Panc1 (cell line): ENCODE measurements at regions not wholly inside any gene's neighbourhood (a gene's known extent, or its start where the extent isn't known, plus 50 kb on each side); places are given as distances from the start of the nearest gene placed in this dataset.
A peak's percentile ranks its signal among the peaks of the same experiment; 100 is the strongest.

Experiments
- ATAC-seq: fragments of 200-7000 bp; cut with Tn5 transposase; 2 replicates; pipeline ENCODE4 v1.9.1; 2020; ENCODE audit warnings: mild to moderate bottlenecking, moderate library complexity
- BruUV-seq: library from RNA; stranded (reverse); fragments of 400-500 nt; replicated peaks from 2 replicates; lab custom pipeline; 2021; lab: Mats Ljungman, UMichigan
- CTCF ChIA-PET: fragments of 300-600 bp; sonication (Branson Sonifier 250); formaldehyde crosslinking; loops from one replicate; lab custom pipeline; 2022; ENCODE audit warnings: antibody characterized with exemption; lab: Charles Lee
- POLR2A ChIA-PET: fragments of 300-600 bp; sonication (Branson Sonifier 250); formaldehyde crosslinking; loops from one replicate; lab custom pipeline; 2022; ENCODE audit warnings: antibody characterized with exemption; lab: Charles Lee
- DNase-seq: peaks from one replicate; pipeline ENCODE4 v3.0.0-alpha.2; 2010; ENCODE audit warnings: low read depth, low spot score
- H3K27ac ChIP-seq: 2 replicates; pipeline ENCODE4 v1.5.1; 2011; ENCODE audit warnings: mild to moderate bottlenecking, low read length, inconsistent platforms
- H3K27me3 ChIP-seq: fragments of 200-500 bp; sonication (Bioruptor generic); 2 replicates; pipeline ENCODE4 v1.6.0; 2014; ENCODE audit warnings: low read length, inconsistent platforms; ENCODE audit not compliant: control insufficient read depth, insufficient read depth
- H3K36me3 ChIP-seq: fragments of 200-500 bp; sonication (Bioruptor generic); 2 replicates; pipeline ENCODE4 v1.5.1; 2014; ENCODE audit warnings: inconsistent platforms, mild to moderate bottlenecking, low read length, moderate library complexity; ENCODE audit not compliant: control insufficient read depth, insufficient read depth
- H3K4me1 ChIP-seq: 2 replicates; pipeline ENCODE4 v1.5.1; 2011; ENCODE audit warnings: inconsistent platforms, mild to moderate bottlenecking, low read length, moderate library complexity; ENCODE audit not compliant: control insufficient read depth, insufficient read depth
- H3K4me3 ChIP-seq, 2 experiments: 2 replicates each; pipeline ENCODE4 v1.5.1; 2011 to 2012; ENCODE audit warnings: low read depth in 2 of 2, low read length in 2 of 2, mild to moderate bottlenecking in 2 of 2, inconsistent platforms in 1 of 2, moderate library complexity in 1 of 2
- H3K9me3 ChIP-seq: fragments of 200-500 bp; sonication (Bioruptor generic); 2 replicates; pipeline ENCODE4 v1.5.1; 2014; ENCODE audit warnings: low read depth, mild to moderate bottlenecking, inconsistent platforms, low read length, moderate library complexity; ENCODE audit not compliant: control insufficient read depth, insufficient read depth
- CTCF ChIP-seq: fragments of 450-650 bp; IDR thresholded peaks from 2 replicates; pipeline ENCODE4 v1.5.1; 2017; ENCODE audit warnings: mild to moderate bottlenecking
- POLR2AphosphoS5 ChIP-seq: IDR thresholded peaks from 2 replicates; pipeline ENCODE4 v1.6.1; 2012; ENCODE audit warnings: mild to moderate bottlenecking, low read depth, low read length, moderate library complexity
- REST ChIP-seq, 2 experiments: IDR thresholded peaks; 2 replicates each; pipeline ENCODE4 v1.6.1; 2011 to 2012; ENCODE audit warnings: low read depth in 2 of 2, control low read depth in 1 of 2, low read length in 1 of 2, mild to moderate bottlenecking in 1 of 2, moderate library complexity in 1 of 2; ENCODE audit not compliant: insufficient read depth in 1 of 2
- SIN3A ChIP-seq: IDR thresholded peaks from 2 replicates; pipeline ENCODE4 v1.6.1; 2012; ENCODE audit warnings: low read depth, mild to moderate bottlenecking, low read length, moderate library complexity, borderline replicate concordance; ENCODE audit not compliant: insufficient read depth
- TCF7L2 ChIP-seq: IDR thresholded peaks from 2 replicates; pipeline ENCODE4 v1.6.1; 2011; ENCODE audit warnings: mild to moderate bottlenecking, low read depth, low read length, inconsistent platforms
- in situ Hi-C: cut with HindIII; loops from 2 replicates; pipeline ENCODE4 v1.10.0; 2016; ENCODE audit warnings: low sequenced_read_pairs, low pct_unique_long_range_greater_than_20kb
- intact Hi-C: fragments of 100-400 bp; cut with micrococcal nuclease; formaldehyde crosslinking; loops from one replicate; pipeline ENCODE4 v1.10.0; 2022; ENCODE audit not compliant: unreplicated experiment

- in situ Hi-C loops (no loop called here), intact Hi-C loops (no loop called here)
- no peaks in the 10 kb centered on the region for H3K9me3 ChIP-seq
- ATAC-seq (no peak), DNase-seq (no peak)
- no peaks in the 10 kb centered on the region for H3K36me3 ChIP-seq
- H3K27me3 ChIP-seq = no peaks in the 10 kb centered on the region
- CTCF ChIA-PET = no interaction called here
- POLR2A ChIA-PET = no interaction called here
- TF ChIP-seq CTCF (no peak), TCF7L2 (no peak), SIN3A (no peak), REST (IDR thresholded peaks at IDR 0.05; ENCODE audit: insufficient read depth in 1 of 2, low read depth in 2 of 2, low read length in 1 of 2) (no peak), POLR2AphosphoS5 (no peak)
- H3K4me3 ChIP-seq = no peak overlapping the region
- H3K27ac ChIP-seq = peak overlapping the region; percentile 52; the same call in 1 of the 2 replicates
- H3K4me1 ChIP-seq = peaks cover 56% of the 10 kb centered on the region
- no TSS peak for BruUV-seq
These were observed 202.9 kb downstream of the RAB11FIP4 start for GRCh38 chr17:31594416-31594815.

- DNase-seq (no peak), ATAC-seq (no peak)
- H3K27ac ChIP-seq = no peak overlapping the region; the same call in 1 of the 2 replicates
- in situ Hi-C loops (no loop called here), intact Hi-C loops (no loop called here)
- ChIA-PET POLR2A (no interaction called here), CTCF (no interaction called here)
- peaks cover 50% of the 10 kb centered on the region for H3K4me1 ChIP-seq
- BruUV-seq = no TSS peak
- no peaks in the 10 kb centered on the region for H3K9me3 ChIP-seq
- TF ChIP-seq REST (IDR thresholded peaks at IDR 0.05; ENCODE audit: insufficient read depth in 1 of 2, low read depth in 2 of 2, low read length in 1 of 2) = no peak
- TF ChIP-seq TCF7L2 = no peak
- no peak for TF ChIP-seq POLR2AphosphoS5
- TF ChIP-seq CTCF = no peak
- TF ChIP-seq SIN3A = no peak
- H3K27me3 ChIP-seq = no peaks in the 10 kb centered on the region
- no peak overlapping the region for H3K4me3 ChIP-seq
- H3K36me3 ChIP-seq = no peaks in the 10 kb centered on the region
These were observed 202.3 kb downstream of the RAB11FIP4 start for GRCh38 chr17:31593806-31594205.
